SHP77 (cell line): ENCODE measurements at regions not wholly inside any gene's neighbourhood (a gene's known extent, or its start where the extent isn't known, plus 50 kb on each side); places are given as distances from the start of the nearest gene placed in this dataset.
"Not testable (repeated sequence)": the region's sequence is repeated elsewhere in the genome, so short reads cannot be mapped to it uniquely, and the experiment has no call there.

Experiments
- DNase-seq, 2 experiments: peaks; one replicate each; lab custom pipeline; 2025; lab: John Stamatoyannopoulos, UW

DNA sequence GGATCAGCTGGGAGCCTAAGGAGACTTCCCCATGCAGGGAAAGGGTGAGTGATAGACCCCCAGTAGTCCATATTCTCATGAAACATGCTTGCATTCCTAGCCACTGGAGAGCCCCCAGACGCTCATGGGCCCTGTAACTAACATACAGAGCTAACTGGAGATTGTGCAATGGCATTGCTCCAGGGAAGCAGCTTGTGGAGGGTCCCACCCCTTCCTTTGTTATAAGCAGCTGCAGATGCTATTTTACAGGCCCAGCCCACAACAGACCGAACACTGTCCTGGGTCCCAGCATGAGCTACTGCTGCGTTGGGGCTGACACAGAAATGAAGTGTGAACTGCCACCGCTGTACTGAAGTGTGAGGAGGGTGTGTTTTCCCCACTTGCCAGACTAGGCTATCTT lies 1465.7 kb upstream of the DIAPH2 start:
- no peak for DNase-seq

- DNase-seq: no peak
Observed at GRCh38 chrX:95248386-95248785, 1436.3 kb upstream of the DIAPH2 start.

GRCh38 chrX:95290455-95290854 lies 1394.2 kb upstream of the DIAPH2 start:
- DNase-seq: no peak

DNA sequence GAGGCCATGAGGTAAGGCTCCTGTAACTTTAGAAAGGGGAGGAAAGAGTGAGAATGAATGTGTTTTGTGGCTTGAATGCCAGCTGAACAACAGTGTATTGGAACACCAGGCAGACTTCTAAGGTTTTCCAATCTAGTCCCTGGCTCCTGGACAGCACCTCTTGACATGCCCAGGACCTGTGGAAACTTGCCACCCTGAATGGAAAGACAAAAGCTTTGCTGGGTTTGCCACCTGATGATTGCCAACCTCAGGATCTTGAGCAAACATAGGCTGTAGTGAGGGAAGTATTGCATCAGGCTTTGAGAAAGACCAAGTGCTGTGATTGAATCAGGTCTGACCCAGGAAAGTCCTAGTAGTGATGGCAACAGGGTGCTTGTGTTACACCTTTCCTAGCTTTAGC lies 1393.1 kb upstream of the DIAPH2 start:
- no peak for DNase-seq

DNA sequence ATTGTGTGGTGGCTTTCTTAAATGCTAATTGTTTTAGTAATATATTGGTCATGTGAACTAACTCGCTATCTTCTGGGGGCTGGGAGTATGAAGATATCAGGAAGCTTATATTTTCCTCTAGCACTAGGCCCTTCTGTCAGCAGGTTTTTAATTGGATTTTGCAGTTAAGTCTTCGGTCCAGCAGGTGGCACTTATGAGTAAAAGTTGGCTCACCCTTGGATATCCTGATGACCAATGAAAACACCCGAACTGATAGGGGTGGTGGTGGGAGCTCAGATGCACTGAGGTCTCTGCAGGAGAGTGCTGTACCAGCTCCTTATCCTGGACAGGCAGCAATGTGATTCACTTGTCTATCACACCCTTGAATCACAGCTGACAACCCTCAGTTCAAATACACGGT lies 1365.8 kb upstream of the DIAPH2 start:
- peak in 1 of 2 experiments; percentile 5 for DNase-seq

- DNase-seq: no peak
Observed at GRCh38 chrX:95325185-95325584, 1359.5 kb upstream of the DIAPH2 start.

GRCh38 chrX:95330292-95330691 lies 1354.3 kb upstream of the DIAPH2 start:
- no peak for DNase-seq

DNA sequence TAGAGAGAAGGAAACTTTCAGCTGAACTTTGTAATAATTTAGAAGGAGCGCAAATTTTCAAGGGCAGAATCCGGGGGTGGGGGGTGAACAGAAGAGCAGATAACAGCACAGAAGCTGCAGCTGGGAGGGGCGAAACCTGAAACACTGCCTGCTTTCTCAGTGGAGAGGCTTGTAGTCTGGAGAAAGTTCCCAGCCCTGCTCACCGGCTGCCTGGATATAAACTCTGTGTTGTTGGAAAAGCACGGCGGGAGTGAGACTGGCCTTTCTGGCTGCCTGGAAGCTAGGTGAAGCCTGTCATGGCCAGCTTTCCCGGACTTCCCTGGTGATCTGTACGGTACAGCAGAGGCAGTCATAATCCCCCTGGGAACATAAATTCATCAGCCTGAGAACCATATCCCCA lies 1352.1 kb upstream of the DIAPH2 start:
- no peak for DNase-seq

- no peak for DNase-seq
Observed at GRCh38 chrX:95346856-95347255, 1337.8 kb upstream of the DIAPH2 start.

- no peak for DNase-seq
Observed at GRCh38 chrX:95350774-95351488, 1333.7 kb upstream of the DIAPH2 start.

GRCh38 chrX:95367286-95367685 lies 1317.4 kb upstream of the DIAPH2 start:
- DNase-seq: no peak

- no peak for DNase-seq
Observed at GRCh38 chrX:95382799-95383198, 1301.8 kb upstream of the DIAPH2 start.

GRCh38 chrX:95383778-95384177 lies 1300.9 kb upstream of the DIAPH2 start:
- DNase-seq: no peak

DNA sequence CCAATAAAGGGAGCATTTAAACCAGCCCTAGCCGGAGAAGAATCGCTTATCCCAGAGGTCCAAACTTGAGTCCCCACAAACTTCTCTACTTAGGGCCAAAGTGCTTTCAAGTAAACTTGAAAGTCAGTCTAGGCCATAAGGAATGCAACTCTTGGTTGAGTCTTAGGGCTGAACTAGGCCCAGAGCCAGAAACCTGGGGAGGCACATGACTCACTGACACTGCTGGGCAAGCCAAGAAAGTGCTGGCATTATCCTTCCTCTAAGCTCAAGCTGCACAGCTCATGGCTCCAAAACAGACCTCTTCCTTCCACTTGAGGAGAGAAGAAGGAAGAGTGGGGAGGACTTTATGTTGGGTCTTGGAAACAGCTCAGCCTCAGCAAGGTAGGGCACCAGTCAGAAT lies 1257.3 kb upstream of the DIAPH2 start:
- DNase-seq: no peak

- DNase-seq: no peak
Observed at GRCh38 chrX:95435198-95435597, 1249.4 kb upstream of the DIAPH2 start.

DNA sequence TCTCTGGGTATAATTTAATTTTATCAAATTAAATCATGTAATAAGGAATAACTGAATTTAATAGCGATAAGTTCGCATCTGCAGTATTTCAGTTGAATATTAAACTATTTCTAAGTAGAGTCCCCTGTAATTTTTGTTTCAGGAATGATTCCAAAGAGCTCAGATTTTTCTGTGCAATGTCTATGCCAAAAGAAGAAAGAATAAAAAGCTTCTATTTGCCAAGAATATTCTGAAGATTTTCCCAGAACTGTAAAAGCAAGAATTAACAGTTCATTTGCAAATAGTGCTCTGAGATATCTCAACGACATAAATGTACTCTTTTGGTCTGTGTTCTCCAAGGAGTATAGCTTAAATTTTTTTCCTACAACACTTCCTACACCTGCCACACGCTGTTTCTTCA lies 1242.8 kb upstream of the DIAPH2 start:
- no peak for DNase-seq

GRCh38 chrX:95484781-95485180 lies 1199.9 kb upstream of the DIAPH2 start:
- DNase-seq: no peak

DNA sequence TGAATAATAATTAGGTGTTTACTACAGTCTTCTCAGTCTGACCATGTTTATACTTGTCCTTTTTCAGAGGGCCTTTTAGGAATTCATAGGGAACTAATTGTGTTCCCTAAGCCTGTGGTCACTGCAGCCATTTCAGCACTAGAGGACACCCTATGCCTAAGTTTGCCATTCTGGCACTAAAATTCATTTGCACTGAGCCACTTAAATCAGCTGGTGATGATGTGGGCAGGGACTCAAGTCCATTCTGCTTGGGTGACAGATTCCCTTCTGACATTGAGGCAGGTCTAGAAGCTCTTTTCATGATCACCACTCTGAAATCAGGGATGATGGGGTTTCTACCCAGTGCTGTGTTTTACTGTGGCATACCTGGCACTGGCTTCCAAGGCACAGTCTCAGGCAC lies 1178.9 kb upstream of the DIAPH2 start:
- DNase-seq: no peak

DNA sequence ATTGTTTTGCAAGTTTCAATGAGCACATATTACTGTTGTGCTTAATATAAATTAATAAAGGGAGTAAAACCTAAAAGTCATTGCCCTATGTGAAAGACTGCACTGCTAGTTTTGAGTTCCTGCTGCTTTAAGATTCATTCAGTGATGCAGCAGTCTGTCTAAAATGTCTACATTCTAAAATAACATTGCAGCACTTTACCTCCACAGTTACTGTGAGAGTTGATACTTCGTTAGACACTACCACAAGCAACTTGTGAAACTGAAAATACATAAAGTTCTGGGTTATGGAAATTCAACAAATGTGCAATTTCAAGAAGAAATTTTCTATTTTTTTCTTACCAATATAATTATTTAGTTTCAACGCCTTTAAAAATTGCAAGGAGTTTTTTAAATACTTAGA lies 1175.2 kb upstream of the DIAPH2 start:
- no peak for DNase-seq

DNA sequence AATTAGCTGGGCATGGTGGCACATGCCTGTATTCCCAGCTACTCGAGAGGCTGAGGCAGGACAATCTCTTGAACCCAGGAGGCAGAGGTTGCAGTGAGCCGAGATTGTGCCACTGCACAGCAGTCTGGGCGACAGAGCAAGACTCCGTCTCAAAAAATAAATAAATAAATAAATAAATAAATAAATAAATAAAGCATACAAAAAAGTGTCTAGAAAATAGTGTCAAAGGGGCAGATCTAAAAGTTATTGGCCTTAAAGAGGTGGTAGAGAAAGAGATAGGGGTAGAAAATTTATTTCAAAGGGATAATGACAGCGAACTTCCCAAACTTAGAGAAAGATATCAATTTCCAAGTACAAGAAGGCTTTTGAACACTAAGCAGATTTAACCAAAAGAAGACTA lies 1160.6 kb upstream of the DIAPH2 start:
- not testable (repeated sequence) for DNase-seq

- DNase-seq: no peak
Observed at GRCh38 chrX:95536111-95536510, 1148.5 kb upstream of the DIAPH2 start.

- no peak for DNase-seq
Observed at GRCh38 chrX:95536661-95537060, 1148.0 kb upstream of the DIAPH2 start.

DNA sequence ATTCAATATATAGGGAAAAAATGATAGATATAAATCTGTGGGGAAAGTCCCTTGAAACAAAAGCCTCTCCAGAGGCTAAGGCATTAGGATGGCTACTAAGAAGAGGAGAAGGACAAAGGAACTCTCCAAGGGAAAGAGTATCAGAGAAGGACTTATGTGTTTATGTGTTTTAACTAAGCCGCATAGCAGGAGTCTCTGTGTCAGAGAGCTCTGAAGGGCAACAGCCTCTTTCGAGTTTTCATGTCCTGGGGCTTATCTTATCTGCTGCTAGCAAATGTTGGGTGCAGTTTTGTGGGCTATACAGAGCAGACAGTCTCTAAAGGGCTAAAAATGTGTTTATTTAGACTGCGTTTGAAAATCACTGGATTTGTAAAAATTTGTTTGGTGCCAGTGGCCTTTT lies 1145.6 kb upstream of the DIAPH2 start:
- DNase-seq: no peak

GRCh38 chrX:95549552-95549951 lies 1135.1 kb upstream of the DIAPH2 start:
- DNase-seq: not testable (repeated sequence)
